GM12892 (cell line): ENCODE measurements at regions not wholly inside any gene's neighbourhood (a gene's known extent, or its start where the extent isn't known, plus 50 kb on each side); places are given as distances from the start of the nearest gene placed in this dataset.

Source experiments
- POLR2A ChIP-seq: IDR thresholded peaks from 2 replicates; pipeline ENCODE4 v1.6.1; 2011; ENCODE audit warnings: low read depth, low read length, control low read depth
- POLR2AphosphoS5 ChIP-seq: IDR thresholded peaks from 2 replicates; pipeline ENCODE4 v1.6.1; 2011; ENCODE audit warnings: low read depth, low read length, control low read depth
- TAF1 ChIP-seq: IDR thresholded peaks from 2 replicates; pipeline ENCODE4 v1.6.1; 2011; ENCODE audit warnings: low read depth, mild to moderate bottlenecking, control low read depth, low read length, borderline replicate concordance

DNA sequence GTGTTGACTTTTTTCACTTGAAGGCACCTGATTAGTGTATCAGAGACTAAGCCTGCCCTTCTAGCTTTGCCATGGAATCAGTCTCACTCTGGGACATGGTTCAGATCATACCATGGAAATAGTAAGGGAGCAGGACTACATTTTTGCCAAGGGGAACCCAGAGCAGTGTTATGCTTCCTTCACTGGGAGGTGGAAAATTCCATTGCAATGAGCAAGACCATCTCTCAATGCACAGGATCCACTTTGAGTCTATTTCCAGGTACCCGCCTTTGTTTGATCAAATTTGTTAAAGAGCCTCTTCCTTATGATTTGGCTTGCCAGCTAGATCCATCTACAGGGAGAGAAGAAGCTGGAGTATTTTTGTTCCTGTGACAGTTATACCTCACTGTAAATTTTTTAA lies 395.8 kb downstream of the MTX2 start:
- TF ChIP-seq POLR2AphosphoS5 (no peak), POLR2A (no peak), TAF1 (no peak)
